GM12872 (cell line): ENCODE measurements at regions not wholly inside any gene's neighbourhood (a gene's known extent, or its start where the extent isn't known, plus 50 kb on each side); places are given as distances from the start of the nearest gene placed in this dataset.

Experiments used
- CTCF ChIP-seq: IDR thresholded peaks from 3 replicates; pipeline ENCODE4 v1.5.1; 2011; ENCODE audit warnings: low read depth, mild to moderate bottlenecking, low read length, moderate library complexity; ENCODE audit not compliant: insufficient read depth

GRCh38 chr21:28177124-28177523 is 815.6 kb downstream of the LTN1 start:
- no peak for TF ChIP-seq CTCF

DNA sequence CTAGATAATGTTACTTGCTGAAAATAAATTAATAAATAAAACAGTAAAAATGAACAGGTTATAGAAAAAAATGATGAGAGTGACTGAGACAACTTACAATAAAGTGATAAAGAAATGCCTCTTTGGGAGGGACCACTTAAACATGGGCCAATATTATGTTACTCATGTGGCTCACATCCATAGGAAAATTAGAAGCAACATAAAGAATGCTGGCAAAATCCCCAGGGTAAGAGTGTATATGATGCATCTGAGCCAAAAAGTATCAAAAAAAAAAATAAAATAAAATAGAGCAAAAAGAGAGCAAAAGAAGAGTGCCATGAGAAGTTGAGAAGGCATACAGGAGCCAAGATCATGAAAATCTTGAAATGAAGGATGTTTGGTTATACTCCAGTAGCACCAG is 818.0 kb downstream of the LTN1 start:
- TF ChIP-seq CTCF, result no peak

GRCh38 chr21:28174006-28174405 is 818.7 kb downstream of the LTN1 start:
- no peak for TF ChIP-seq CTCF

DNA sequence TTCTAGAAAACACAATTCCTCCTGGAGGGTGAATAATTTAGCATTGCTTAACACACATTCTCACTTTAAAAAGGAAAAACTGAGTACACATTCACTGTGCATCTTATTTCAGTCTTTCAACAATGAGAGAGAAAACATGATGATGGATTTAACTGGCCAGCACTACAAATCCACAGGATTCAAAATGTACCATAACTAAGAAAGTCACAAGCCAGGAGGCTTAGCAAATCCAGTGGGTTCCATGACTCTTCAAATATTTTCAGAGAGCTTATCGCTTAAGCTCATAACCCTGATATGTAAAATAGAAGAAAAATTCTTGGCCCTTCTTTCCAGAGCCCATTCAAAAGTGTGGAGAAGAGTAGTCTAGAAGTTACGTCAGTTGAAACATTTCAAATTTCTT is 820.3 kb downstream of the LTN1 start:
- no peak for TF ChIP-seq CTCF

- TF ChIP-seq CTCF, result no peak
These were observed 825.3 kb downstream of the LTN1 start for GRCh38 chr21:28167366-28167765.

- TF ChIP-seq CTCF, result no peak
These were observed 832.3 kb downstream of the LTN1 start for GRCh38 chr21:28160378-28160777.

DNA sequence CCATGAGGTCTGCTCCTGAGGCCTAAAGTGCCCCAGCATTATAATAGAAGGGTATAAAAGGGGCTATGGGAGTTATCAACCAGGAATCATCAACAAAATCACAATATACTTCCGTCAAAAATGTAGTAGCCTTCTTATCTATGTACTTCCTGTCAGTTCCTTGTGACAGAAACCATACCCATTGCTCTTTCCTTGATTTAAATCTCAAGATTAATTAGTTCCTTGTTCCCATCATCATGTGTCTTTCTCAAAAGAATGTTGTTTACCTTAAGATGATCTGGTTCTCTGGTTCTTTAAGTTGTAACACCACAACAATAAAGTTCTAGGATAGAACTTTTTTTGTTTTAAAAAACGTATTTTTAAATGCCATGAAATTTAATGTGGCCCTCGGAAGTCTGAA is 833.3 kb downstream of the LTN1 start:
- TF ChIP-seq CTCF, result no peak

DNA sequence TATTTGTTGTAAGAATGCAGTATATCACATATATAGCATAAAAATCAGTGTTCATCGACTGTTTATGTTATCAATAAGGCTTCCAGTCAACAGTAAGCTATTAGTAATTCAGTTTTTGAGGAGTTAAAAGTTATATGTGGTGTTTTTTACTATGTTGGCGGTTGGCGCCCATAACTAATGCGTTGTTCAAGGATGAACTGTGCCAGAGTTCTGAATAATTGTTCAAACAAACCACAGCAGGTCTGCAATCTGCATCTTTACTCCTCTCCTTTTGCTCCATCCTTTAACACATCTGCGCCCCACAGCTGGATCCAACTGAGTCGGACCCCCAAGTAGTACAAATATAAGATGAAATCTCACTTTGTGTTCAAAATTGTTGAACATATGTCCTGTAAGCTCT is 836.1 kb downstream of the LTN1 start:
- no peak for TF ChIP-seq CTCF
